Suprapubic skin (tissue), 4 donors: ENCODE measurements at regions not wholly inside any gene's neighbourhood (a gene's known extent, or its start where the extent isn't known, plus 50 kb on each side); places are given as distances from the start of the nearest gene placed in this dataset.

ENCODE experiments used
- CTCF ChIP-seq, 2 donors: fragments of 200-600 bp in 1 of 2; fragments of 450-650 bp in 1 of 2; sonication (generic) in 1 of 2; IDR thresholded peaks; one replicate each; pipeline ENCODE4 v1.5.1; 2016 to 2019; ENCODE audit warnings: antibody characterized with exemption in 2 of 2, mild to moderate bottlenecking in 1 of 2, moderate library complexity in 1 of 2
- EP300 ChIP-seq: sonication (generic); formaldehyde crosslinking; IDR thresholded peaks from one replicate; pipeline ENCODE4 v1.6.1; 2017; ENCODE audit warnings: antibody characterized with exemption
- POLR2A ChIP-seq, 2 donors: fragments of 450-650 bp; IDR thresholded peaks; one replicate each; pipeline ENCODE4 v1.6.1; 2017; ENCODE audit warnings: antibody characterized with exemption in 2 of 2, mild to moderate bottlenecking in 2 of 2, moderate library complexity in 2 of 2
- POLR2AphosphoS5 ChIP-seq, 3 donors: sonication (generic); formaldehyde crosslinking; IDR thresholded peaks; one replicate each; pipeline ENCODE4 v1.6.1; 2017; ENCODE audit warnings: antibody characterized with exemption in 3 of 3

GRCh38 chr11:38935941-38936340 is 2337.9 kb upstream of the RAG2 start:
- TF ChIP-seq CTCF (IDR thresholded peaks at IDR 0.05) (no peak), POLR2A (IDR thresholded peaks at IDR 0.05) (no peak), POLR2AphosphoS5 (IDR thresholded peaks at IDR 0.05) (no peak), EP300 (no peak)
